ENCODE measurements at regions not wholly inside any gene's neighbourhood (a gene's known extent, or its start where the extent isn't known, plus 50 kb on each side); places are given as distances from the start of the nearest gene placed in this dataset.

- TF ChIP-seq ZNF274 (IDR thresholded peaks at IDR 0.05; ENCODE audit: low read depth, low read length): no peak
- TF ChIP-seq YY1 (IDR thresholded peaks at IDR 0.05; ENCODE audit: insufficient read depth, insufficient read length): no peak
- no peak for TF ChIP-seq SUZ12 (IDR thresholded peaks at IDR 0.05; ENCODE audit: extremely low read depth, insufficient read depth, insufficient read length)
These were observed 185.6 kb downstream of the LPIN1 start for GRCh38 chr2:11932048-11932512.
